CD4-positive, alpha-beta T cell (primary cell): ENCODE measurements at regions not wholly inside any gene's neighbourhood (a gene's known extent, or its start where the extent isn't known, plus 50 kb on each side); places are given as distances from the start of the nearest gene placed in this dataset.

ENCODE experiments used
- ATAC-seq: fragments of 200-7000 bp; cut with Tn5 transposase; one replicate; pipeline ENCODE4 v1.10.0; 2022; ENCODE audit warnings: mild to moderate bottlenecking; ENCODE audit not compliant: poor library complexity
- CTCF ChIA-PET: fragments of 350-600 bp; sonication (Branson Sonifier 250); formaldehyde crosslinking; loops from one replicate; lab custom pipeline; 2021; ENCODE audit warnings: antibody characterized with exemption, inconsistent platforms; lab: Charles Lee
- POLR2A ChIA-PET: fragments of 350-600 bp; sonication (Branson Sonifier 250); formaldehyde crosslinking; loops from one replicate; lab custom pipeline; 2021; ENCODE audit warnings: antibody characterized with exemption, inconsistent platforms; lab: Charles Lee
- DNase-seq, 14 experiments: peaks; one replicate each; pipeline ENCODE4 v3.0.0-alpha.2; 2013 to 2020; ENCODE audit warnings: mixed read lengths in 2 of 14
- H3K27ac ChIP-seq, 2 donors: one replicate each; pipeline versions ENCODE4 v1.5.1 to v1.7.0; 2013; ENCODE audit warnings: low read length in 2 of 2, low read depth in 1 of 2, mild to moderate bottlenecking in 1 of 2
- H3K27me3 ChIP-seq, 2 experiments: 1 replicate in 1 of 2; 2 replicates in 1 of 2; pipeline versions ENCODE4 v1.6.1 to v1.7.0; 2013; ENCODE audit warnings: low read length in 2 of 2, control low read depth in 1 of 2, mild to moderate bottlenecking in 1 of 2, moderate library complexity in 1 of 2; ENCODE audit not compliant: insufficient read depth in 2 of 2, control insufficient read depth in 1 of 2
- H3K36me3 ChIP-seq: one replicate; pipeline ENCODE4 v1.6.1; 2013; ENCODE audit warnings: low read length, control low read depth; ENCODE audit not compliant: insufficient read depth
- H3K4me1 ChIP-seq: one replicate; pipeline ENCODE4 v1.6.1; 2013; ENCODE audit warnings: low read length, control low read depth; ENCODE audit not compliant: insufficient read depth
- H3K4me3 ChIP-seq: one replicate; pipeline ENCODE4 v1.5.1; 2013; ENCODE audit warnings: mild to moderate bottlenecking, low read length, moderate library complexity
- H3K9me3 ChIP-seq, 2 experiments: 1 replicate in 1 of 2; 2 replicates in 1 of 2; pipeline versions ENCODE4 v1.6.1 to v1.7.0; 2013; ENCODE audit warnings: low read length in 2 of 2, mild to moderate bottlenecking in 2 of 2, control low read depth in 1 of 2, moderate library complexity in 1 of 2; ENCODE audit not compliant: control insufficient read depth in 1 of 2, insufficient read depth in 1 of 2
- H3K27ac Mint-ChIP-seq: one replicate; pipeline ENCODE4 v1.8.0; 2020; ENCODE audit warnings: mixed read lengths
- H3K27me3 Mint-ChIP-seq: one replicate; pipeline ENCODE4 v1.8.0; 2021; ENCODE audit warnings: mixed read lengths
- H3K36me3 Mint-ChIP-seq: one replicate; pipeline ENCODE4 v1.8.0; 2021; ENCODE audit warnings: low read depth, mixed read lengths
- H3K4me1 Mint-ChIP-seq: one replicate; pipeline ENCODE4 v1.8.0; 2021; ENCODE audit warnings: low read depth, mixed read lengths
- H3K4me3 Mint-ChIP-seq: one replicate; pipeline ENCODE4 v1.8.0; 2020; ENCODE audit warnings: mild to moderate bottlenecking, mixed read lengths
- H3K9me3 Mint-ChIP-seq: one replicate; pipeline ENCODE4 v1.8.0; 2020; ENCODE audit warnings: mixed read lengths
- intact Hi-C, 2 experiments: fragments of 100-400 bp; cut with DNase I in 1 of 2; cut with micrococcal nuclease in 1 of 2; formaldehyde crosslinking; loops; one replicate each; pipeline versions ENCODE4 v1.15.1 to v1.9.0; 2023 to 2025; cut with DNase I, micrococcal nuclease
- TF ChIP-seq, protein P1 (sequence below): fragments of 200-600 bp; IDR thresholded peaks from one replicate; pipeline ENCODE4 v1.8.0; 2022; ENCODE audit warnings: antibody characterized with exemption, mild to moderate bottlenecking

DNA sequence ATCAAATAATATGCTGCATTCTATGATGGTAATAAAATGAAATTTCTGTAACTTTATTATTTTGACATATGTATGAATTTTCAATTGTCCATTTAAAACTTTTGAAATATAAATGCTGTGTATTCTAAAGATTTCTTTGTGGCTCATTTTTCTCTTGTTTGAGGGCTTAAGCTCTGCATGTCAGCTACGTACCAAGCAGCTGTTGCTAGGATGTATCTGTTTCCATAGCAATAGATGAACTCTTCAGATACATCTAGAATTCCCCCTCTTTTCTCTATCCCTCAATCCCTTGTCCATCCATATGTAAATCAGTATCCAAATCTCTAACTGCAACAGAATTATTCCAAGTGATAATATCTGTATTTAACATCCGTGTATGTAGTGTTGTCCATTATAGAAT is 76.5 kb upstream of the OPRM1 start:
- Histone ChIP-seq H3K27ac (no peak overlapping the region), H3K4me1 (no peaks in the 10 kb centered on the region), H3K9me3 (no peaks in the 10 kb centered on the region), H3K27me3 (no peaks in the 10 kb centered on the region), H3K36me3 (no peaks in the 10 kb centered on the region), H3K4me3 (no peak overlapping the region)
- Mint-ChIP-seq H3K36me3 (no peaks in the 10 kb centered on the region), H3K9me3 (no peaks in the 10 kb centered on the region), H3K4me3 (no peak overlapping the region), H3K4me1 (peaks cover 31% of the 10 kb centered on the region), H3K27me3 (no peaks in the 10 kb centered on the region), H3K27ac (no peak overlapping the region)
- CTCF ChIA-PET = no interaction called here
- ATAC-seq = no peak
- no peak for DNase-seq
- TF ChIP-seq, protein P1, sequence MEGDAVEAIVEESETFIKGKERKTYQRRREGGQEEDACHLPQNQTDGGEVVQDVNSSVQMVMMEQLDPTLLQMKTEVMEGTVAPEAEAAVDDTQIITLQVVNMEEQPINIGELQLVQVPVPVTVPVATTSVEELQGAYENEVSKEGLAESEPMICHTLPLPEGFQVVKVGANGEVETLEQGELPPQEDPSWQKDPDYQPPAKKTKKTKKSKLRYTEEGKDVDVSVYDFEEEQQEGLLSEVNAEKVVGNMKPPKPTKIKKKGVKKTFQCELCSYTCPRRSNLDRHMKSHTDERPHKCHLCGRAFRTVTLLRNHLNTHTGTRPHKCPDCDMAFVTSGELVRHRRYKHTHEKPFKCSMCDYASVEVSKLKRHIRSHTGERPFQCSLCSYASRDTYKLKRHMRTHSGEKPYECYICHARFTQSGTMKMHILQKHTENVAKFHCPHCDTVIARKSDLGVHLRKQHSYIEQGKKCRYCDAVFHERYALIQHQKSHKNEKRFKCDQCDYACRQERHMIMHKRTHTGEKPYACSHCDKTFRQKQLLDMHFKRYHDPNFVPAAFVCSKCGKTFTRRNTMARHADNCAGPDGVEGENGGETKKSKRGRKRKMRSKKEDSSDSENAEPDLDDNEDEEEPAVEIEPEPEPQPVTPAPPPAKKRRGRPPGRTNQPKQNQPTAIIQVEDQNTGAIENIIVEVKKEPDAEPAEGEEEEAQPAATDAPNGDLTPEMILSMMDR = no peak
- intact Hi-C loops = no loop called here
- POLR2A ChIA-PET = no interaction called here

DNA sequence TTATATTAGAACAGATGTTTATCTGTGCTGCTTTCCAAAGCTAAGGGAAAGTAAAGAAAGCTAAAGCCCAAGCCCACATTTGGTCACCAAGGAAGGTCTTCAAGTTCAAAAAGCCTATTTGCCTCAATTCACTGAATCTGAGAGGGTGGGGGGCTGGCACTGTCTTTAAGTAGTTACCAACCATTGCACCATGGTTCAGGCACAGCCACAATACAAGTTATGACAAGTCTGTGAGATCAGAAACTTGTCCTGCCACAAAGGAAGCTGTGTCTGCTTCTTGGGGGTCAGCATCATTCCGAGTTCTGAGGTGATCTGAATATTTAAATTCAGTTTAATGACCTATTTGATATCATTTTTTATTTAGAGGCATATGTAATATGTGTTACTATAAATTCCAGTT is 78.3 kb upstream of the OPRM1 start:
- H3K27me3 Mint-ChIP-seq = no peaks in the 10 kb centered on the region
- no peaks in the 10 kb centered on the region for H3K9me3 Mint-ChIP-seq
- DNase-seq (no peak), ATAC-seq (no peak)
- no peaks in the 10 kb centered on the region for H3K36me3 Mint-ChIP-seq
- Histone ChIP-seq H3K9me3 (no peaks in the 10 kb centered on the region), H3K36me3 (no peaks in the 10 kb centered on the region), H3K27ac (no peak overlapping the region), H3K4me3 (no peak overlapping the region), H3K4me1 (no peaks in the 10 kb centered on the region), H3K27me3 (no peaks in the 10 kb centered on the region)
- intact Hi-C loops = no loop called here
- TF ChIP-seq, protein P1 = no peak
- ChIA-PET POLR2A (no interaction called here), CTCF (no interaction called here)
- H3K4me3 Mint-ChIP-seq = no peak overlapping the region
- H3K4me1 Mint-ChIP-seq = peaks cover 14% of the 10 kb centered on the region
- H3K27ac Mint-ChIP-seq = no peak overlapping the region

DNA sequence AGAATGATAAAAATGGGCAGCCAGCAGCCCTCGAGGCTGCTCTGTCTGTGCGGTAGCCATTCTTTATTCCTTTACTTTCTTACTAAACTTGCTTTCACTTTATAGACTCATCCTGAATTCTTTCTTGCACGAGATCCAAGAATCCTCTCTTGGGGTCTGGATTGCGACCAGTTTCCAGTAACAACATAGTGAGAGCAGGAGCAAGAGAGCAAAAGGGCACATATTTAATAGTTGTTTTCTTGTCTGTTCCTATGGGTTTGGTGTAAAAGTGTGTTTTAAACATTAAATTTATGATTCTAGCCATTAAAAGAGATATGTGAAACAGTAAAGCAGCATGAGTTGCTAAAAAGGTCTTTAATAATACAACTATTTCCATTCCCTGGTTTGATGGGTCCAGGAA is 78.8 kb upstream of the OPRM1 start:
- Histone ChIP-seq H3K9me3 (no peaks in the 10 kb centered on the region), H3K27me3 (no peaks in the 10 kb centered on the region), H3K4me1 (no peaks in the 10 kb centered on the region), H3K27ac (no peak overlapping the region), H3K4me3 (no peak overlapping the region), H3K36me3 (no peaks in the 10 kb centered on the region)
- Mint-ChIP-seq H3K36me3 (no peaks in the 10 kb centered on the region), H3K9me3 (no peaks in the 10 kb centered on the region), H3K27ac (no peak overlapping the region), H3K4me1 (peaks cover 11% of the 10 kb centered on the region), H3K27me3 (no peaks in the 10 kb centered on the region), H3K4me3 (no peak overlapping the region)
- no peak for DNase-seq
- ATAC-seq = no peak
- ChIA-PET POLR2A (no interaction called here), CTCF (no interaction called here)
- intact Hi-C loops = no loop called here
- TF ChIP-seq, protein P1 = no peak
